IPS-18a (cell line): ENCODE measurements at regions not wholly inside any gene's neighbourhood (a gene's known extent, or its start where the extent isn't known, plus 50 kb on each side); places are given as distances from the start of the nearest gene placed in this dataset.
"Not testable (repeated sequence)": the region's sequence is repeated elsewhere in the genome, so short reads cannot be mapped to it uniquely, and the experiment has no call there.

Source experiments
- H3K27ac ChIP-seq: one replicate; pipeline ENCODE4 v1.5.1; 2013; ENCODE audit warnings: low read length
- H3K27me3 ChIP-seq: one replicate; pipeline ENCODE4 v1.6.1; 2013; ENCODE audit warnings: mild to moderate bottlenecking, low read length; ENCODE audit not compliant: control insufficient read depth, insufficient read depth
- H3K36me3 ChIP-seq: one replicate; pipeline ENCODE4 v1.6.1; 2013; ENCODE audit warnings: low read depth, low read length; ENCODE audit not compliant: control insufficient read depth
- H3K4me1 ChIP-seq: one replicate; pipeline ENCODE4 v1.6.1; 2013; ENCODE audit warnings: low read depth, low read length; ENCODE audit not compliant: control insufficient read depth
- H3K4me3 ChIP-seq: one replicate; pipeline ENCODE4 v1.5.1; 2013; ENCODE audit warnings: low read length
- H3K9ac ChIP-seq: one replicate; pipeline ENCODE4 v1.6.1; 2013; ENCODE audit warnings: mild to moderate bottlenecking, low read length, moderate library complexity
- H3K9me3 ChIP-seq: one replicate; pipeline ENCODE4 v1.6.1; 2013; ENCODE audit warnings: low read depth, low read length; ENCODE audit not compliant: control insufficient read depth

DNA sequence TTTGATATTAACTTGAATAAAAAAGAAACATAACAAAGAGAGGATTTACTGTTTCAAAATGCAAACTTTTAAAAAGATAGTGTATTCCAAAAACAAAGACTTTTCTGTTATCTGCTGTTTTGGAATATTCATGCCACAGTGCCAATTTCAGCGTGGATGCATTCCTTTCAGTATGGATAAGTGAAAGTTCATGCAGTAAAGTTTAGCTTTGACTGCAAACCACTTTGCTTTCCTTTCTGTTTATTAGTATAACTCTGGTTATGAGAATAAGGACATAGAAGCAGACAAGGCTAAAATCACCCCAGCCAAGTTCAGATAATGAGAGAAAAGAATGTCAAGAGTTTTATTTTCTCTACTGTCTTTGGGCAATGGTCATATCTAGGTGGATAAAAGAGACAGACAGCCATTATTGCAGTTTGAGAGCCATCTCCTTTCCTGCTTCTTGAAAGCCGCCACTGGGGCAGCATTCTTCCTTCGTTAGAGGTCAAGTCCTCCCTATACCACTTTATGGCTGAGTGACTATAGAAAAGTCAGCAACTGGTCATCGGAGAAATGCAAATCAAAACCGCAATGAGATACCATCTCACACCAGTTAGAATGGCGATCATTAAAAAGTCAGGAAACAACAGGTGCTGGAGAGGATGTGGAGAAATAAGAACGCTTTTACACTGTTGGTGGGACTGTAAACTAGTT lies 82.4 kb upstream of the BLID start:
- Histone ChIP-seq H3K4me1 (peaks cover 9% of the 10 kb centered on the region), H3K9ac (no peak overlapping the region), H3K27me3 (peaks cover 11% of the 10 kb centered on the region), H3K9me3 (no peaks in the 10 kb centered on the region), H3K36me3 (no peaks in the 10 kb centered on the region), H3K4me3 (no peak overlapping the region), H3K27ac (no peak overlapping the region)

DNA sequence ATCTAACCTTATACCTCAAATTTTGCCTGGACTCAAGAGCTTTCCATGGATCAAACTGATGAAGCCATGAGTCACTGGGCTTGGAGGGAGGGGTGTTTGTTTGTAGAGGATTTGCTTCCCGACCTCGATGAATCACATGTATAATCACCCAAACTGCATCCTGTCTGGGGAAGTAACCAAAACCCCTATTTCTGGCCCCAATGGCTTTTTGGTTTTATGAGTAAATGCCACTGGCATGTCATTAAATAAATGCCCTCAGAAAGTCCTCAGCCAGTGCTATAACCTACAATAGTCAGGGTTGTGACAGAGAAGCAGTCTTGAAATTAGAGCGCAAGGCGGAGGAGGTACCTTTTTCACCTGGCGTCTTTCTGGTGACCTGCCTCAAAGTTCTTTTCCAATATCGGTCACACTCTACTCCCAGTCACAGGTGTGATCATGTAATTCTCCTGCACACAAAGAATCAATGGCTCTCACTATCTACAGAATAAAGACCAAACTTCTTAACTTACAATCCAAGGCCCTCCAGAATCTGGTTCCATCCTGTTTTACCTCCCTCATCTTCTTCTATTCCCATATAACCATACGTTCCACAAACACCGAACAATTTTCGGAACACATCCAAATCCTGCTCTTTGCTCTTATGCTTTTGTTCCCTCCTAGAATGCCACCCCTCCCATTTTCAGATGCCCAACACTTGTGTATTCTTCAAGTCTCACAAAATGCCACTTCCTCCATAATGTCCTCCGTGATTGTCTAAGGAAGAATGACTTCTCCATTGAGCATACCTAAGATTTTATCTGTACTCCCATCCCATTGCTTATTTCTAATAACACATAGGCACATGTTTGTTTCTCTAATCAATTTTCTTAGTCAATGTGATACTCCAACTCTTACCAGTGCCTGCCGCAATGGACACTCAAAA lies 81.3 kb upstream of the BLID start:
- Histone ChIP-seq H3K4me3 (no peak overlapping the region), H3K4me1 (peaks cover 1% of the 10 kb centered on the region), H3K36me3 (no peaks in the 10 kb centered on the region), H3K27ac (no peak overlapping the region), H3K27me3 (peaks cover 4% of the 10 kb centered on the region), H3K9me3 (no peaks in the 10 kb centered on the region), H3K9ac (no peak overlapping the region)

DNA sequence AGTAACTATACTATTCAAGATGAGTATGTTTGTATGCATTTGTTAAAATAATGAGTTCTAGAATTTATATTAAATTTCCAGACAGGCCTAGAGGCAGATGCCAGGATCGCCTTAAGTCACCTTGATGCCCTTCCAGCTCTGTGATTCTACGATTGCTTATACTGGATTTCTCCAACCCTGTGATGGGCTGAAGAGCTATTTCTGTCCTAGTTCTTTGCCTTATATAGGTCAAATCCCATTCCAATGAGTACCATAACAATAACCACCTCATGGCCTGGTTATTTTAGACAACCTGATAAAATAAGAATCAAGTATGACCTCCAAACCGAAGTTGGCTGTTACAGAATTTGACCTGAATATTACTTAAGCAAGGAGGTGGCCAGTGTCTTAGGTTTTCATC lies 79.8 kb upstream of the BLID start:
- H3K27me3 ChIP-seq, result no peaks in the 10 kb centered on the region
- H3K9me3 ChIP-seq, result no peaks in the 10 kb centered on the region
- H3K4me3 ChIP-seq, result no peak overlapping the region
- no peak overlapping the region for H3K9ac ChIP-seq
- no peaks in the 10 kb centered on the region for H3K4me1 ChIP-seq
- no peak overlapping the region for H3K27ac ChIP-seq
- H3K36me3 ChIP-seq, result no peaks in the 10 kb centered on the region

DNA sequence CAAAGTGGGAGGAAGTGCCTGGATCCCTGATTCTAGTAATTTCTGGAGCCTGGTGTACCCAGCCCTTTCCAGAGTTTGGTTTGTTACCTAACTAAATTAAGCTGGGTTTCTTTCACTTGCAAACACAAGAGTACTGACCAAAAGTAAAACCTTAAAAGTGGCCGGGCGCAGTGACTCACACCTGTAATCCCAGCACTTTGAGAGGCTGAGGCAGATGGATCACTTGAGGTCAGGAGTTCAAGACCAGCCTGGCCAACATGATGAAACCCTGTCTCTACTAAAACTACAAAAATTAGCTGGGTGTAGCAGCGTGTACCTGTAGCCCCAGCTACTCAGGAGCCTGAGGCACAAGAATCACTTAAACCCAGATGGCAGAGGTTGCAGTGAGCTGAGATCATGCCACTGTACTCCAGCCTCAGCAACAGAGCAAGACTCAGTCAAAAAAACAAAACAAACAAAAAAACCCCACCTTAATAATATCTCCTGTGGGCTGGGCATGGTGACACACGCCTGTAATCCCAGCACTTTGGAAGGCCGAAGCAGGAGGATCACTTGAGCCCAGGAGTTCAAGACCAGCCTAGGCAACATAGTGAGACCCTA lies 78.0 kb upstream of the BLID start:
- not testable (repeated sequence) for H3K27ac ChIP-seq, H3K4me3 ChIP-seq, H3K4me1 ChIP-seq, H3K27me3 ChIP-seq, H3K9me3 ChIP-seq, H3K36me3 ChIP-seq, H3K9ac ChIP-seq

DNA sequence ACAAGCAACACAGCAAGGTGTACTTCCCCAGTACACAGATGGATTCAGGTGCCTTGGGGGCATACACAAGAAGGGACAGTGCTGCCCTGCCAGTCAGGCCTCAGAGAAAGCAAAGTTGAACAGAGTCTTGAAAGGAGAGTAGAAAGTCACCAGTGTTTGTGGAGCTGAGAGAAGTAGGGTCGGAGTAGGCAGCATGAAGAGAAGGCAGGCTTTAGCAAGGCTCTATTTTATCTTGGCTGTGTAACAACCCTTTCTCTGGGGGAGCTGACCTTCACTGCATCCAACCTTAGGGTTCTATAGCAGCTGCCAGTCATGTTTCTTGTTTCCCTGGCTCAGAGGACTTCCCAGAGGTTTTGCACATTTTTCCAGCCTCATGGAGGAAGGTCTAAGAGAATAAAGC lies 77.4 kb upstream of the BLID start:
- H3K36me3 ChIP-seq, result no peaks in the 10 kb centered on the region
- H3K27ac ChIP-seq, result no peak overlapping the region
- H3K4me3 ChIP-seq, result no peak overlapping the region
- H3K9me3 ChIP-seq, result no peaks in the 10 kb centered on the region
- no peak overlapping the region for H3K9ac ChIP-seq
- no peaks in the 10 kb centered on the region for H3K27me3 ChIP-seq
- no peaks in the 10 kb centered on the region for H3K4me1 ChIP-seq

DNA sequence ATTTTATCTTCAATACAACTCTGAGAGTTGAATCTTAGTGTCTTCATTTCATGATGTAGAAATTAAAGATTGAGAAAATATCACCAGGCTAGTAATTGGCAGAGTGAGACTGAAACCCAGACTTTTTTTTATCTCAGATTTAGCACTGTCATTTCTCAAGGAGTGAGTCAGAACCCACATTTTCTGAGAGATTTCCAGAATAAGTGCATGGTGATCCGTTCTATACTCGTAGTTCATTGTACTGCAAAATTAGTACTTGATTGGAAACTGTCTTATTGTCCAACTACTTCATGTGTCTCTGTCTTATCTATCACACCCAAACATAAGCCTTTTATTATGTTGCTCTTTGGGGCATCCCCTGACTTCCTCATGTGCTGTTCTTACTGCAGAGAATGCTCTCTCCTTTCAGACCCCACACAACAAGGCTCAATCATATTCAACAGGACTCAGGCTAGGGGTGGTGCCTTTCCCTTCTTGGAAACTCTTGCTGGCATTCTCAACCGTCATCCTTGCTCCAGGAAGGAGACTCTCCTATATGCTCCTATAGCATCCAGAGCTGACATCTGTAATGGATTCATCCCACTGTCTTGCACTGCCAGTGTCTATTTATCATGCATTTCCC lies 76.7 kb upstream of the BLID start:
- H3K9me3 ChIP-seq, result no peaks in the 10 kb centered on the region
- no peaks in the 10 kb centered on the region for H3K4me1 ChIP-seq
- H3K27me3 ChIP-seq, result no peaks in the 10 kb centered on the region
- H3K9ac ChIP-seq, result no peak overlapping the region
- no peak overlapping the region for H3K27ac ChIP-seq
- H3K4me3 ChIP-seq, result no peak overlapping the region
- H3K36me3 ChIP-seq, result no peaks in the 10 kb centered on the region

DNA sequence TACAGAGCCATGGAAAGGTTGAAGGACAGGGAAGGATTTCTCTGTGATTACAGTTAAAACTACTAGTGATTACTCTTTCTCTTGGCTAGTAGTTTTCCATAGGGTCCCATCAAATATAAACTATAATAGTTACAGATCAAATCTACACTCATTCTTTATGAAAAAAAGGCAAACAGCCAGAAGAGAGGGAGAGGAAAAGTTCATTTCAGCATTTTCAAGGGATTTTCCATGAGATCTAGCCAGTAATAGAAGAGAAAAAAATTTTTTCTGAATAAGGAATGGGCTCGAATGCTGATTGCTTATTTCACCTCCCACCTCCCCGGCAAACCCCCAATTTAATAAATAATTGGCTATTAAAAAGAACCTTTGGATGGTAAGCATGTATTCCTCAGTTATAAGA lies 74.8 kb upstream of the BLID start:
- no peak overlapping the region for H3K4me3 ChIP-seq
- no peaks in the 10 kb centered on the region for H3K9me3 ChIP-seq
- no peaks in the 10 kb centered on the region for H3K36me3 ChIP-seq
- no peak overlapping the region for H3K27ac ChIP-seq
- H3K4me1 ChIP-seq, result no peaks in the 10 kb centered on the region
- H3K9ac ChIP-seq, result no peak overlapping the region
- H3K27me3 ChIP-seq, result no peaks in the 10 kb centered on the region

DNA sequence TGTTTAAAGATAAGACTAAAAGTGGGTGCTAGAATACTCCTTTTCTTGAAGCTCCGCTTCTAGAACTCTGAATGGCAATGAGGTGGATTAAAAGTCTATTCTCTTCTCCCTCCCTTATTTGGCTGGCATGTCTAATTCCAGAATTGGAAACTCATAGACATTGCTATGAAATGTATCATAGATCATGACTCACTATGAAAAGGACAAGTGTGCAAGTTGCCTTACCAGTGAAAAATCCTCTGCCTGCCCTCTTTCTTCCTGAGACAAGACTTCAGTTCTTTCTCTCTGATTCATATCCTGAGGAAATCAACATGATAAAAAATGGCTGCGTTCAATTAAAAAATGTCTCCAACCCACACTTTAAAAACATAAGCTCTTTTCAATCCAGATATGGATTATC lies 73.2 kb upstream of the BLID start:
- H3K4me3 ChIP-seq, result no peak overlapping the region
- H3K9me3 ChIP-seq, result no peaks in the 10 kb centered on the region
- no peak overlapping the region for H3K27ac ChIP-seq
- H3K27me3 ChIP-seq, result no peaks in the 10 kb centered on the region
- no peaks in the 10 kb centered on the region for H3K36me3 ChIP-seq
- no peaks in the 10 kb centered on the region for H3K4me1 ChIP-seq
- no peak overlapping the region for H3K9ac ChIP-seq

DNA sequence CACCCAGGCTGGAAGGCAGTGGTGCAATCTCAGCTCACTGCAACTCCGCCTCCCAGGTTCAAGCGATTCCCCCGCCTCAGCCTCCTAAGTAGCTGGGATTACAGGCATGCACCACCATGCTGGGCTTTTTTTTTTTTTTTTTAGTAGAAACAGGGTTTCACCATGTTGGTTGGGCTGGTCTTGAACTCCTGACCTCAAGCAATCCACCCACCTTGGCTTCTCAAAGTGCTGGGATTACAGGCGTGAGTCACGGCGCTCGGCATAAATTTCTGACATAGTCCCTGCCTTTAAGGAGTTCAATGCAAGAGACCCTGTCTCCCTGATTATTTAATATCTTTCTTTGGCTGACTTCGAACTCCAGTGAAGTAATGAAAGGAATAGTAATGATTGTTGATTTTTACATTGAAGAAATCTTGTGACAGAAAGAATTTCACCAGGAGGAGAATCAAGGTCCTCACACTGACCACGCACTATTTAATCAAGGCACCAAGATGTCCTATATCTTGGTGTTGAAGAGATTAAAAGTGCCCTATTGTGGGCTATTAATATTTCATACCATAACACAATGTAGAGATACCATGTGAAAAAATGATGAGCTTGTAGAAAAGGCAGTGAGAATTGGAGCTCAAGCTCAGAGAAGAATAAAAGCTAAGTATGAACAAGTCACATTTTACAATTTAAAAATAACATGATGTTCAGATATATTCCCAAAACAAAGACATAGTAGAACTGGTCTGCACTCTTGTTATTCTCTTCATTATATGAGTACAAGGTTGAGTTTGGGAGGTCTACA lies 71.6 kb upstream of the BLID start:
- no peaks in the 10 kb centered on the region for H3K4me1 ChIP-seq
- no peaks in the 10 kb centered on the region for H3K9me3 ChIP-seq
- H3K27me3 ChIP-seq, result no peaks in the 10 kb centered on the region
- no peak overlapping the region for H3K27ac ChIP-seq
- no peaks in the 10 kb centered on the region for H3K36me3 ChIP-seq
- H3K4me3 ChIP-seq, result no peak overlapping the region
- no peak overlapping the region for H3K9ac ChIP-seq

DNA sequence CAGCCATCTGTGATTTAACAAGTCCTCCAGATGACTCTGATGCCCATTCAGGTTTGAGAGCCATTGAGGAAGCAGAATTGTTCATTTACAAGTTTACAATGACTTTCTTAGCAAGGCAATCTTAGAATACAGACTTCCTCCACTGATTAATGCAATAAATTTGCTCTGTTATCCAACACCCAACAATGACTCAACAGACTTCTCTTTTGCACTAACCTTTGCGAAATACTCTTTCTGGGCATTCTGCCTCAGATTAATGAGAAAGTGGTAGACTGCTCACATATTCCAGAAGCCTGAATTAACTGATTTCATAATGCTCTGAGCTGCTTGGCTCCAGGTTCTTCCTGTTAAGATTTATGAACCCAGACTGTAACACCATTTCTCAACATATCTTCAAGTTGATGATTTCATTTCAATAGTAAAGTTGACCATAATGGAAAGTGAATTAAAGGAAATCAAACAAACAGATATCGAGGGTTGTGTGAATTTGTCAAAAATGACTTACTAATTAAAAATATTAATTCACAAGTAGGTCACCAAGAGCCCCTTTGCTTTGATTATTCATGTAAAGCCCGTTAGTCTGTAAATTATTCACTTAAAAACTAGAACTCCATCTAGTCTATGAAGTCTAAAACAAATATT lies 70.5 kb upstream of the BLID start:
- Histone ChIP-seq H3K27ac (no peak overlapping the region), H3K4me3 (no peak overlapping the region), H3K4me1 (no peaks in the 10 kb centered on the region), H3K9ac (no peak overlapping the region), H3K9me3 (no peaks in the 10 kb centered on the region), H3K36me3 (no peaks in the 10 kb centered on the region), H3K27me3 (no peaks in the 10 kb centered on the region)
